HG03103 (cell line): ENCODE measurements at regions not wholly inside any gene's neighbourhood (a gene's known extent, or its start where the extent isn't known, plus 50 kb on each side); places are given as distances from the start of the nearest gene placed in this dataset.

Experiments used
- ATAC-seq: cut with Tn5 transposase; IDR thresholded peaks from one replicate; pipeline ENCODE4 v1.9.1; 2021; ENCODE audit warnings: low read depth; ENCODE audit not compliant: unreplicated experiment

- no peak for ATAC-seq
Observed at GRCh38 chr7:130925136-130925794, 191.3 kb upstream of the KLF14 start.

DNA sequence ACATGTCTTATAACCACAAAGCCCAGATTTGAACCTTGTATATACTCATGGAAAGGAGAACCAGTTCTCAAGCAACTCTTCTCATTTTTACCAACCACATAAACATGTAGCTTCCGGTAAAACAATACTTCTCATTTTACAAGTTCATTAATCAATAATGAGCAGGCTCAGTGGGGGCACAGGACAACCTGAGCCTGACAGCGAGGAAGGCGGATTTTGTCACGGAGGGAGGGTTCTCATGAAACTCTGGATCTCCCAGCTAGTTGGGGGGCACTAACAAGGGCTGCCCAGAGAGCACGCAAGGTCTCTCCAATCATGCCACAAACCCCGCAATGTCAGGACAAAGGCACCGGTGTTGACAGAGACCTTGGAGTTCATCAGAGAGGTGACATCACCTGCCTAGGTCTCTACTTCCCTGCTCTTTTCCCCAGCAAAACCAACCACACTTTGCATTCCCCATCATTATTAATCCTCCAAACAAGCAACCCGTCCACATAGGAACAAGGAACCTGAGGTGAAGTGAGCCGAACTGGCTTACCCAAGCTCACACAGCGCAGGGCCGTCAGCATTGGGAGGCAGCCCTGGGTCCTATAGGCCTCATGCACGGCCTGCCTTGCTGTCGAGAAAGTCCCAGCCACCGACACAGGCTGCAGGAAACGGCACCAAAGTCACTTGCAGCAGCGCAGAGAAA lies 192.1 kb upstream of the KLF14 start:
- ATAC-seq, result no peak

DNA sequence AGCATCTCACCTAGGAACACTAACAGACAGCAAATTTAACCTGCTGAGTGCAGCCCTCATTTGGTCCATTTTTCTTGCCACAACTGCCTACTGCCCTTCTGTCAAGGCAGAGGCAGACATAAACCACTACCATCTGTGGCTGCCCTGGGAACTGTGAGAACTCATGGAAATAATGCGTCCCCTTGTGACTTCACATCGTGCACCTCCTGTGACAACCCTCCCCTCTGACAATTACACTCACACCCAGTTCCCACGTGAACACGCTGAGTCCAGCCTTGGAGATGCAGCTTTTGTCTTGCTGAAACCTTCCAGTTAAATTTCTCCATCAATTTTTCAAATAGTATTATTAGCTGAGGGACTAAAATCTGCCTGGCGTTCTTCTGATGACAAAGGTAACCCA lies 193.1 kb upstream of the KLF14 start:
- ATAC-seq, result no peak

DNA sequence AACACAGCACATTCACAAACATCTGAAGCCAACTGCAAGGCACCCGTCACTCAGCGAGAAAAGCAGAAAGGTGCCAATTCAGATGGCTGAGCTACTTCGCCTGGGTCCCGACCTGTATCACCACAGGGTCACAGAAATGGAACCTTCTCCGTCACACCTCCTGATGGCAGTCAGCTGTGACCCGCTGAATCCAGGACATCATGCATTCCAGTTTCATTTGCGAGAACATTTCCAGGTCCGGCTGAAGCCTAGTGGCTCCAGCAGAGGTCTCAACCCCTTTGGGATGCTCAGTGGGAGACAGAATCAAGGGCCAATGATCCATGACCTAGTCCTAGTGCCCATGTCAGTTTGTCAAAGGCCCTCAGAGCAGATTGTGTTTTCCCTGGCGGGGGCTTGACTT lies 193.6 kb upstream of the KLF14 start:
- ATAC-seq, result no peak

- ATAC-seq, result no peak
Observed at GRCh38 chr7:130929896-130930659, 196.1 kb upstream of the KLF14 start.

DNA sequence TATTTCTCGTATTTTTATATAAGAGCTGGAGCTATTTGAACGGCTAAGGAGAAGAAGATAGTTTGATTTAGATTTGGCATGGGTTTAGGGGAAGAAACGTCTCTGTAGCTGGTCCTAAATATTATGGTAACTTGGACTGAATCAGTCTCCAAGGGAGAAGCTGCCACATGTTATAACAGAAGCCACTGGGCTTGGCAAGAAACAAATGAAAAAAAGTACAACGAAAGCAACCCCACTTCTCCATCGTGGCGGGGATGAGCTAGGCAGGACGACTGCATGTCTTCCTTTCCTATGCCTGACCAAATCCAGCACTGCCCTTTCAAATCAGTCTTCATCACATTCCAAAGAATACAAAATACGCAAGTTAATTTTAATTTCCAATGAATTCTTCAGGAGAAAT lies 196.7 kb upstream of the KLF14 start:
- ATAC-seq, result no peak

DNA sequence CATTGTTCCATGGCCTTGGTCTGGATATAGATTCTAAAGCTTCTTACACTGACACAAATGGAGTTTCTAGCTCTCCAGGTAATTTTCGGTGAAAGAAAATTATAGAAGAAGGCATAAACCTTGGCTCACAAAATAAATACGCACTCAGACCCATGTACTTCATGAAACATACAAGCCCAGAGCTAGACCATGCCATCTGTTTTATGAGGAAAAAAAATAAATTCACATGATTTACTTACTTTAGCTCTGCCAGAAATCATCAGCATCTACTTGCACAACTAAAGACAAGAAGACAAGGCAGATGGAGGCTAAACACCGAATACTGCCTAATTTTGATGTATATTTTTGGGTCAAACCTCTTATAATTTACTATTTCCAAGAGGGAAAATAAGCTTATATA lies 197.4 kb upstream of the KLF14 start:
- no peak for ATAC-seq

- ATAC-seq, result no peak
Observed at GRCh38 chr7:130932088-130932487, 198.1 kb upstream of the KLF14 start.

DNA sequence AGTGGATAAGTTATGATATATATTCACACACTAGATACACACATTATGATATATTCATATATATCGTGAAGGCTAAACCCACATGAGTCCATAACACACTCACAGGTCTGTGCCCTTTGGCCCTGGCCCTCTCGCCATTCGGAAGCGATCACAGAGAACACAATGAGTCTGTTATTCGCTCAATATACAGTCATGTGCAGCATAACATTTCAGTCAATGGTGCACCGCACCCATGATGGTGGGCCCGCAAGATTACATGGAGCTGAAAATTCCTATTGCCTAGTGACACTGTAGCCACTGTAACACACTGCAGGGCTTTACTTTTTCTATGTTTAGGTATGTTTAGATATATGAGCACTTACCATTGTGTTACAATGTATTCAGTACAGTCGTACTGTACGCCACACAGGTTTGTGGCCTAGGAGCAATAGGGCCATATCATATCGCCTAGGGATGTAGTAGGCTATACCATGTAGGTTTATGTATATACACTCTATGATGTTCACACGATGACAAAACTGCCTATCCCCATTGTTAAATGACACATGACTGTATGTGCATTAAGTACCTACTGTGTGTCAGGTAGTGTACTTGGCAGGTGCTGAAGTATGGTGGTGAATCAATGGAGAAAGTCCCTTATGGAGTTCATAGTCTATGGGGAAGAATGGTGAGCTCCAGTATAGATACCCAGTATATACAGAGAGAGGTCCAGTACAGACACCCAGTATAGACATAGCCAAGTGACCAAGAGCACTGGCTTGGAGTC lies 198.8 kb upstream of the KLF14 start:
- no peak for ATAC-seq

GRCh38 chr7:130933919-130934318 lies 199.9 kb upstream of the KLF14 start:
- ATAC-seq, result no peak

DNA sequence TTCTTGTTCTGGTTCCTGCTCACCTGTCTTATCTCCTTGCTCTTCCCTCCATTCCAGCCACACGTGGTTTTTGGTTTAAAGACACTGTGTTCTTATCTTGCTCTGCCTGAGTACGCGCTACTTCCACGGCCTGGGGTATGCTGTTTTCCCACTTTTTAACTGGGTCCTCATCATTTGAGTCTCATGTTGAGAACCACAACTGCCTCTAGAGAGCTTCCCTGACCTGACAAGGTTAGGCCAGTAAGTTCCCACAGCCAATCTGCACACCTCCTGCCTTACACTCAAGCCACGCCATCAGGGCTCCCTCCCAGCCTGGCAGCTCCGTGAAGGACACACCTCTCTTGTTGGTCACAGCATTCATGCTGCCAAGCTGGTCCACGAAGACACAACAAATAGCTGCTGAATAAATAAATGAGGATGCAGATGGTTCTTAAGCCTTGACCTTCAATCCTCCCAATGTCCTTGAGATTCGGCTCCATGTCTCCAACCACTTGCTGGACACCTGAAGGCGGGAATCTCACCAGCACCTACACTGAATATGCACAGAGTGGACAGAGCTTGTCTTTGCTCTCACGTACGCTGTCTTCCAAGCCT lies 201.7 kb upstream of the KLF14 start:
- no peak for ATAC-seq

DNA sequence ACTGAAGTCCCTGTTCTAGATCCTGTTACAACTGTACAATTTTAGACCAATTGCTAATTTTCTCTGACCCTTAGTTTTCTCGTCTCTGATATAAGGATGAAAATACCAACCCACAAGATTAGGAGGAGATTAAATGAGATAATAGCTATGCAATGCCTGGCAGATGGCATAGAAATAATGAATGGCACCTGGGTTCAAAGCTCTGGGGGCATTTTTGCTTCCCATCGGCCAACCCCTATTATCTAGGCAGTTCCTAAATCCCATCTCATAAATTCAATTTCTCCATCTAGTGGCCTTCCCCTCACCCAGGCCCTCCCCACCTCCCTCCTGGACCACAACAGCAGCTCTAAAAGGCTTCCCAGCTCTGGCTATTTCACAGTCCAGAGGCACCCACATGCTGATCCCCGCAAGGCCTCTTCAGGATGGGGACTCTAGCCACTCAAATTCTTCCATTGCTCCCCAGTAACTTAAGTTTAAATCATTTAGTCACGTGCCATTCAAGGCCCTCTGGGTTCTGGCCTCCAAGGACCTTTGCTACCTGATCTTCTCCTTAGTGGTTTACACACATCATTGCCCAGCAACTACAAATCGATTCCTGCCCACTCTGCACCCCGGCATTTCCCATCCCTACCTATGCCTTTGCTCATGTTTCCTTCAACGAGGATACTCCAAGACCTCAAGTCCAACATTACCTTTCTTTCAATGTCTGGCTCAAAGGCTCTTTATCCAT lies 202.4 kb upstream of the KLF14 start:
- no peak for ATAC-seq

DNA sequence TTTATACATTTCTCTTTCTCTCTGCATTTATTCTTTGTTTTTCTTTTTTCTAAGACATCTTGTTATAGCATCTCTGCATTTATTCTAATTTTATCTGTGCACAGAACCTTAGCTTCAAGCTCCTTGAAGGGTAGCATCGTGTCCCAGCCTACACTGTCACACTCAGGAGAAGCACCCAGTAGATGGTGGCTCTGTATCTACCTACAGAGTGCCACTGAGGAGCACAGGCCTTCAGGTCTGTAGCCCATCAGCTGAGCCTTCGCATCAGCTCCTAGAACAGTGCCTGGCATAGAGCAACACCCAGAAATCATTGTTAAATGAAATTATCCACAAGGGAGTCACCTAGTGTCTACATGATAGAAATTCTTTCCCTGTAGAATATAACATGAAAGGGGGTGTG lies 203.0 kb upstream of the KLF14 start:
- ATAC-seq, result no peak

- no peak for ATAC-seq
Observed at GRCh38 chr7:130937830-130938229, 203.8 kb upstream of the KLF14 start.

GRCh38 chr7:130938661-130939060 lies 204.7 kb upstream of the KLF14 start:
- ATAC-seq, result no peak

- no peak for ATAC-seq
Observed at GRCh38 chr7:130939321-130940095, 205.5 kb upstream of the KLF14 start.

- ATAC-seq, result no peak
Observed at GRCh38 chr7:130940326-130940725, 206.3 kb upstream of the KLF14 start.

- ATAC-seq, result no peak
Observed at GRCh38 chr7:130940907-130941306, 206.9 kb upstream of the KLF14 start.
